ENCODE measurements at regions not wholly inside any gene's neighbourhood (a gene's known extent, or its start where the extent isn't known, plus 50 kb on each side); places are given as distances from the start of the nearest gene placed in this dataset.

- TF ChIP-seq EGR1 (IDR thresholded peaks at IDR 0.05; ENCODE audit: low read depth in 2 of 2), result no peak
- TF ChIP-seq RAD21 (IDR thresholded peaks at IDR 0.05), result no peak
- no peak for TF ChIP-seq CTCF (IDR thresholded peaks at IDR 0.05; ENCODE audit: low read depth, low read length, missing input control)
- no peak for TF ChIP-seq MAX (IDR thresholded peaks at IDR 0.05)
- TF ChIP-seq FOXA2 (IDR thresholded peaks at IDR 0.05), result no peak
- TF ChIP-seq YY1 (IDR thresholded peaks at IDR 0.05), result no peak
- TF ChIP-seq GABPA (IDR thresholded peaks at IDR 0.05 in 1 of 2, conservative IDR thresholded peaks at IDR 0.05 in 1 of 2), result no peak
- no peak for TF ChIP-seq HNF4G (IDR thresholded peaks at IDR 0.05)
- H3K4me1 ChIP-seq (ENCODE audit: control insufficient read depth in 4 of 4, insufficient read depth in 4 of 4, low read length in 3 of 4), result no peaks in the 10 kb centered on the region
- H3K9ac ChIP-seq (ENCODE audit: low read depth in 1 of 2, low read length in 2 of 2), result no peak overlapping the region
- no peak overlapping the region for H3K4me3 ChIP-seq (ENCODE audit: low read depth in 1 of 3, low read length in 3 of 3)
- H3K27me3 ChIP-seq (ENCODE audit: control insufficient read depth in 4 of 4, insufficient read depth in 4 of 4, low read length in 3 of 4), result no peaks in the 10 kb centered on the region
- 34% methylated on average over 4 of the region's 4 CpGs for WGBS
- peaks cover 0 to 3% (median 0%) of the 10 kb centered on the region in 4 donors for H3K9me3 ChIP-seq (ENCODE audit: control insufficient read depth in 4 of 4, low read length in 3 of 4)
- H3K27ac ChIP-seq (ENCODE audit: low read depth in 1 of 2, low read length in 2 of 2), result no peak overlapping the region
- no peak for DNase-seq (ENCODE audit: low spot score)
- H3K36me3 ChIP-seq (ENCODE audit: control insufficient read depth in 4 of 4, insufficient read depth in 3 of 4, low read depth in 1 of 4, low read length in 3 of 4), result no peaks in the 10 kb centered on the region
Measured at GRCh38 chr10:9921544-9921943, 1096.1 kb upstream of the CELF2 start.

- Histone ChIP-seq H3K4me3 (ENCODE audit: low read depth in 1 of 3, low read length in 3 of 3) (no peak overlapping the region), H3K9me3 (ENCODE audit: control insufficient read depth in 4 of 4, low read length in 3 of 4) (peaks cover 0 to 3% (median 0%) of the 10 kb centered on the region in 4 donors), H3K9ac (ENCODE audit: low read depth in 1 of 2, low read length in 2 of 2) (no peak overlapping the region), H3K36me3 (ENCODE audit: control insufficient read depth in 4 of 4, insufficient read depth in 3 of 4, low read depth in 1 of 4, low read length in 3 of 4) (no peaks in the 10 kb centered on the region), H3K27me3 (ENCODE audit: control insufficient read depth in 4 of 4, insufficient read depth in 4 of 4, low read length in 3 of 4) (no peaks in the 10 kb centered on the region), H3K4me1 (ENCODE audit: control insufficient read depth in 4 of 4, insufficient read depth in 4 of 4, low read length in 3 of 4) (no peaks in the 10 kb centered on the region), H3K27ac (ENCODE audit: low read depth in 1 of 2, low read length in 2 of 2) (no peak overlapping the region)
- TF ChIP-seq, protein P1, sequence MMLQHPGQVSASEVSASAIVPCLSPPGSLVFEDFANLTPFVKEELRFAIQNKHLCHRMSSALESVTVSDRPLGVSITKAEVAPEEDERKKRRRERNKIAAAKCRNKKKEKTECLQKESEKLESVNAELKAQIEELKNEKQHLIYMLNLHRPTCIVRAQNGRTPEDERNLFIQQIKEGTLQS (IDR thresholded peaks at IDR 0.05), result no peak
- TF ChIP-seq YY1 (IDR thresholded peaks at IDR 0.05), result no peak
- TF ChIP-seq, protein P2, sequence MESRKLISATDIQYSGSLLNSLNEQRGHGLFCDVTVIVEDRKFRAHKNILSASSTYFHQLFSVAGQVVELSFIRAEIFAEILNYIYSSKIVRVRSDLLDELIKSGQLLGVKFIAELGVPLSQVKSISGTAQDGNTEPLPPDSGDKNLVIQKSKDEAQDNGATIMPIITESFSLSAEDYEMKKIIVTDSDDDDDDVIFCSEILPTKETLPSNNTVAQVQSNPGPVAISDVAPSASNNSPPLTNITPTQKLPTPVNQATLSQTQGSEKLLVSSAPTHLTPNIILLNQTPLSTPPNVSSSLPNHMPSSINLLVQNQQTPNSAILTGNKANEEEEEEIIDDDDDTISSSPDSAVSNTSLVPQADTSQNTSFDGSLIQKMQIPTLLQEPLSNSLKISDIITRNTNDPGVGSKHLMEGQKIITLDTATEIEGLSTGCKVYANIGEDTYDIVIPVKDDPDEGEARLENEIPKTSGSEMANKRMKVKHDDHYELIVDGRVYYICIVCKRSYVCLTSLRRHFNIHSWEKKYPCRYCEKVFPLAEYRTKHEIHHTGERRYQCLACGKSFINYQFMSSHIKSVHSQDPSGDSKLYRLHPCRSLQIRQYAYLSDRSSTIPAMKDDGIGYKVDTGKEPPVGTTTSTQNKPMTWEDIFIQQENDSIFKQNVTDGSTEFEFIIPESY (IDR thresholded peaks at IDR 0.05), result no peak
- TF ChIP-seq TAF1 (conservative IDR thresholded peaks at IDR 0.05), result no peak
- TF ChIP-seq, protein P3, sequence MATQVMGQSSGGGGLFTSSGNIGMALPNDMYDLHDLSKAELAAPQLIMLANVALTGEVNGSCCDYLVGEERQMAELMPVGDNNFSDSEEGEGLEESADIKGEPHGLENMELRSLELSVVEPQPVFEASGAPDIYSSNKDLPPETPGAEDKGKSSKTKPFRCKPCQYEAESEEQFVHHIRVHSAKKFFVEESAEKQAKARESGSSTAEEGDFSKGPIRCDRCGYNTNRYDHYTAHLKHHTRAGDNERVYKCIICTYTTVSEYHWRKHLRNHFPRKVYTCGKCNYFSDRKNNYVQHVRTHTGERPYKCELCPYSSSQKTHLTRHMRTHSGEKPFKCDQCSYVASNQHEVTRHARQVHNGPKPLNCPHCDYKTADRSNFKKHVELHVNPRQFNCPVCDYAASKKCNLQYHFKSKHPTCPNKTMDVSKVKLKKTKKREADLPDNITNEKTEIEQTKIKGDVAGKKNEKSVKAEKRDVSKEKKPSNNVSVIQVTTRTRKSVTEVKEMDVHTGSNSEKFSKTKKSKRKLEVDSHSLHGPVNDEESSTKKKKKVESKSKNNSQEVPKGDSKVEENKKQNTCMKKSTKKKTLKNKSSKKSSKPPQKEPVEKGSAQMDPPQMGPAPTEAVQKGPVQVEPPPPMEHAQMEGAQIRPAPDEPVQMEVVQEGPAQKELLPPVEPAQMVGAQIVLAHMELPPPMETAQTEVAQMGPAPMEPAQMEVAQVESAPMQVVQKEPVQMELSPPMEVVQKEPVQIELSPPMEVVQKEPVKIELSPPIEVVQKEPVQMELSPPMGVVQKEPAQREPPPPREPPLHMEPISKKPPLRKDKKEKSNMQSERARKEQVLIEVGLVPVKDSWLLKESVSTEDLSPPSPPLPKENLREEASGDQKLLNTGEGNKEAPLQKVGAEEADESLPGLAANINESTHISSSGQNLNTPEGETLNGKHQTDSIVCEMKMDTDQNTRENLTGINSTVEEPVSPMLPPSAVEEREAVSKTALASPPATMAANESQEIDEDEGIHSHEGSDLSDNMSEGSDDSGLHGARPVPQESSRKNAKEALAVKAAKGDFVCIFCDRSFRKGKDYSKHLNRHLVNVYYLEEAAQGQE (IDR thresholded peaks at IDR 0.05), result no peak
- TF ChIP-seq NR2F2 (IDR thresholded peaks at IDR 0.05), result no peak
- no peak for TF ChIP-seq RXRA (IDR thresholded peaks at IDR 0.05)
- no peak for TF ChIP-seq CTCF (IDR thresholded peaks at IDR 0.05; ENCODE audit: low read depth, low read length, missing input control)
- no peak for TF ChIP-seq HNF4A (conservative IDR thresholded peaks at IDR 0.05)
- TF ChIP-seq FOXA2 (IDR thresholded peaks at IDR 0.05), result no peak
- TF ChIP-seq GABPA (IDR thresholded peaks at IDR 0.05 in 1 of 2, conservative IDR thresholded peaks at IDR 0.05 in 1 of 2), result no peak
- no peak for TF ChIP-seq FOXA1 (IDR thresholded peaks at IDR 0.05)
- TF ChIP-seq SP1 (IDR thresholded peaks at IDR 0.05), result no peak
- TF ChIP-seq JUND (IDR thresholded peaks at IDR 0.05), result no peak
- no peak for DNase-seq (ENCODE audit: low spot score)
- 72% methylated on average over 10 of the region's 10 CpGs for WGBS
Measured at GRCh38 chr10:9922126-9922870, 1095.4 kb upstream of the CELF2 start.
